ENCODE measurements at regions not wholly inside any gene's neighbourhood (a gene's known extent, or its start where the extent isn't known, plus 50 kb on each side); places are given as distances from the start of the nearest gene placed in this dataset.

GRCh38 chr15:62782896-62783295 lies 259.7 kb upstream of the TPM1 start:
- TF ChIP-seq CTCF (IDR thresholded peaks at IDR 0.05), result no peak
- TF ChIP-seq E2F1 (CRISPR knock-in tag; IDR thresholded peaks at IDR 0.05), result no peak
- TF ChIP-seq ARID4B (CRISPR knock-in tag; IDR thresholded peaks at IDR 0.05; ENCODE audit: borderline replicate concordance), result no peak
- TF ChIP-seq OVOL2 (CRISPR knock-in tag; IDR thresholded peaks at IDR 0.05; ENCODE audit: borderline replicate concordance), result no peak
- TF ChIP-seq ESRRA (CRISPR knock-in tag; IDR thresholded peaks at IDR 0.05; ENCODE audit: borderline replicate concordance), result no peak
- TF ChIP-seq GABPB1 (CRISPR knock-in tag; IDR thresholded peaks at IDR 0.05), result no peak
- TF ChIP-seq FOXJ3 (CRISPR knock-in tag; IDR thresholded peaks at IDR 0.05; ENCODE audit: borderline replicate concordance), result no peak
- no peak for TF ChIP-seq ZSCAN18 (CRISPR knock-in tag; IDR thresholded peaks at IDR 0.05)
- no peak for TF ChIP-seq MAX (CRISPR knock-in tag; IDR thresholded peaks at IDR 0.05)
- no peak for TF ChIP-seq IRF1 (CRISPR knock-in tag; IDR thresholded peaks at IDR 0.05)
